Sigmoid colon (tissue), 6 donors: ENCODE measurements at regions not wholly inside any gene's neighbourhood (a gene's known extent, or its start where the extent isn't known, plus 50 kb on each side); places are given as distances from the start of the nearest gene placed in this dataset.
A peak's percentile ranks its signal among the peaks of the same experiment; 100 is the strongest.

ENCODE experiments used
- DNase-seq: peaks from one replicate; pipeline ENCODE4 v3.0.0-alpha.2; 2019
- H3K27ac ChIP-seq, 4 donors: fragments of 200-600 bp; sonication (generic); one replicate each; pipeline ENCODE4 v1.5.1; 2016 to 2019; ENCODE audit warnings: mild to moderate bottlenecking in 1 of 4
- H3K27me3 ChIP-seq, 3 donors: fragments of 200-600 bp; sonication (generic); one replicate each; pipeline ENCODE4 v1.5.1; 2019; ENCODE audit warnings: mild to moderate bottlenecking in 1 of 3
- H3K36me3 ChIP-seq, 4 donors: fragments of 200-600 bp; sonication (generic); one replicate each; pipeline ENCODE4 v1.5.1; 2016 to 2019
- H3K4me1 ChIP-seq, 4 donors: fragments of 200-600 bp; sonication (generic); one replicate each; pipeline ENCODE4 v1.5.1; 2017 to 2019
- H3K4me3 ChIP-seq, 4 donors: fragments of 200-600 bp; sonication (generic); one replicate each; pipeline ENCODE4 v1.5.1; 2017 to 2019; ENCODE audit warnings: mild to moderate bottlenecking in 2 of 4, moderate library complexity in 1 of 4
- H3K9me3 ChIP-seq, 4 donors: fragments of 200-600 bp in 3 of 4; sonication (generic) in 3 of 4; one replicate each; pipeline versions ENCODE4 v1.5.1 to v1.6.1; 2013 to 2019
- CTCF ChIP-seq, 4 experiments: fragments of 450-650 bp in 3 of 4; fragments of 200-600 bp in 1 of 4; IDR thresholded peaks; one replicate each; pipeline ENCODE4 v1.5.1; 2016 to 2019; ENCODE audit warnings: antibody characterized with exemption in 4 of 4, mild to moderate bottlenecking in 3 of 4, moderate library complexity in 2 of 4
- EP300 ChIP-seq, 4 donors: sonication (generic); formaldehyde crosslinking; IDR thresholded peaks; one replicate each; pipeline ENCODE4 v1.6.1; 2017; ENCODE audit warnings: antibody characterized with exemption in 4 of 4
- POLR2A ChIP-seq, 2 donors: fragments of 450-650 bp; IDR thresholded peaks; one replicate each; pipeline ENCODE4 v1.6.1; 2016; ENCODE audit warnings: antibody characterized with exemption in 2 of 2, mild to moderate bottlenecking in 2 of 2, moderate library complexity in 2 of 2
- POLR2AphosphoS5 ChIP-seq, 4 donors: sonication (generic); formaldehyde crosslinking; IDR thresholded peaks; one replicate each; pipeline ENCODE4 v1.6.1; 2017; ENCODE audit warnings: antibody characterized with exemption in 4 of 4
- WGBS, 2 donors: extraction: QIAGEN DNeasy Blood & Tissue Kit; methylation state at CpG; one replicate each; pipeline ENCODE4 v1.1.7; 2013; 5-methylcytosine and 5-hydroxymethylcytosine counted together
- intact Hi-C: fragments of 100-400 bp; cut with DNase I; formaldehyde crosslinking; loops from one replicate; pipeline ENCODE4 v1.15.1; 2023
- donor health status: healthy with polysubstance abuse.
- donor health status: healthy.

GRCh38 chr18:59067873-59068272 lies 71.8 kb upstream of the SEC11C start:
- peaks cover 0 to 17% (median 6%) of the 10 kb centered on the region in 4 donors for H3K4me1 ChIP-seq
- H3K4me3 ChIP-seq: no peak overlapping the region
- H3K27ac ChIP-seq: no peak overlapping the region
- H3K27me3 ChIP-seq: no peaks in the 10 kb centered on the region
- no peaks in the 10 kb centered on the region for H3K9me3 ChIP-seq
- WGBS, 2 donors: 60 to 74% methylated on average over 2 of the region's 2 CpGs
- intact Hi-C loops: loop anchor here (10.0 kb wide), 1 partner anchor 103 kb away; no protein-coding TSS in a partner anchor
- no peak for DNase-seq
- no peak for TF ChIP-seq CTCF (IDR thresholded peaks at IDR 0.05)
- no peak for TF ChIP-seq POLR2A (IDR thresholded peaks at IDR 0.05)
- no peak for TF ChIP-seq POLR2AphosphoS5 (IDR thresholded peaks at IDR 0.05)
- no peaks in the 10 kb centered on the region for H3K36me3 ChIP-seq

- peaks cover 0 to 13% (median 6%) of the 10 kb centered on the region in 4 donors for H3K4me1 ChIP-seq
- no peaks in the 10 kb centered on the region for H3K27me3 ChIP-seq
- no peak overlapping the region for H3K4me3 ChIP-seq
- no peak for DNase-seq
- WGBS, 2 donors: 90 to 91% methylated on average over 12 of the region's 12 CpGs
- intact Hi-C loops: loop anchor here (10.0 kb wide), 1 partner anchor 104 kb away; no protein-coding TSS in a partner anchor
- H3K36me3 ChIP-seq: no peaks in the 10 kb centered on the region
- no peak overlapping the region for H3K27ac ChIP-seq
- no peaks in the 10 kb centered on the region for H3K9me3 ChIP-seq
- no peak for TF ChIP-seq POLR2A (IDR thresholded peaks at IDR 0.05)
- no peak for TF ChIP-seq POLR2AphosphoS5 (IDR thresholded peaks at IDR 0.05)
- no peak for TF ChIP-seq CTCF (IDR thresholded peaks at IDR 0.05)
- TF ChIP-seq EP300 (IDR thresholded peaks at IDR 0.05): no peak
These were observed 71.2 kb upstream of the SEC11C start for GRCh38 chr18:59068276-59069071.

- no peaks in the 10 kb centered on the region for H3K27me3 ChIP-seq
- 29 to 33% methylated on average over 19 of the region's 19 CpGs for WGBS, 2 donors
- no peak overlapping the region for H3K4me3 ChIP-seq
- no peaks in the 10 kb centered on the region for H3K9me3 ChIP-seq
- intact Hi-C loops: loop anchor here (1.0 to 5.0 kb wide), 3 partner anchors 289 to 538 kb away; no protein-coding TSS in a partner anchor
- H3K27ac ChIP-seq: no peak overlapping the region
- peak; percentile 91 for DNase-seq
- no peaks in the 10 kb centered on the region for H3K36me3 ChIP-seq
- no peaks in the 10 kb centered on the region for H3K4me1 ChIP-seq
- TF ChIP-seq CTCF (IDR thresholded peaks at IDR 0.05) (peak; percentile 84 to 91 (median 87)), POLR2AphosphoS5 (IDR thresholded peaks at IDR 0.05) (no peak)
These were observed 69.3 kb upstream of the SEC11C start for GRCh38 chr18:59070181-59070912.

GRCh38 chr18:59072727-59073421 lies 66.8 kb upstream of the SEC11C start:
- no peak for TF ChIP-seq POLR2A (IDR thresholded peaks at IDR 0.05)
- TF ChIP-seq EP300 (IDR thresholded peaks at IDR 0.05): no peak
- TF ChIP-seq CTCF (IDR thresholded peaks at IDR 0.05): no peak
- TF ChIP-seq POLR2AphosphoS5 (IDR thresholded peaks at IDR 0.05): no peak
- DNase-seq: no peak
- no peak overlapping the region for H3K27ac ChIP-seq
- no peaks in the 10 kb centered on the region for H3K9me3 ChIP-seq
- 87 to 91% methylated on average over 6 of the region's 6 CpGs for WGBS, 2 donors
- intact Hi-C loops: loop anchor here (5.0 kb wide), 2 partner anchors 306 to 541 kb away; no protein-coding TSS in a partner anchor
- H3K4me3 ChIP-seq: no peak overlapping the region
- H3K27me3 ChIP-seq: no peaks in the 10 kb centered on the region
- no peaks in the 10 kb centered on the region for H3K36me3 ChIP-seq
- no peaks in the 10 kb centered on the region for H3K4me1 ChIP-seq
